GM12873 (cell line): ENCODE measurements at regions not wholly inside any gene's neighbourhood (a gene's known extent, or its start where the extent isn't known, plus 50 kb on each side); places are given as distances from the start of the nearest gene placed in this dataset.

Experiments
- TF ChIP-seq, protein P1 (sequence below): IDR thresholded peaks from 2 replicates; pipeline ENCODE4 v1.5.1; 2012; ENCODE audit warnings: low read depth, mild to moderate bottlenecking, moderate library complexity, low read length, control low read depth; ENCODE audit not compliant: insufficient read depth; ENCODE audit errors: missing control alignments

DNA sequence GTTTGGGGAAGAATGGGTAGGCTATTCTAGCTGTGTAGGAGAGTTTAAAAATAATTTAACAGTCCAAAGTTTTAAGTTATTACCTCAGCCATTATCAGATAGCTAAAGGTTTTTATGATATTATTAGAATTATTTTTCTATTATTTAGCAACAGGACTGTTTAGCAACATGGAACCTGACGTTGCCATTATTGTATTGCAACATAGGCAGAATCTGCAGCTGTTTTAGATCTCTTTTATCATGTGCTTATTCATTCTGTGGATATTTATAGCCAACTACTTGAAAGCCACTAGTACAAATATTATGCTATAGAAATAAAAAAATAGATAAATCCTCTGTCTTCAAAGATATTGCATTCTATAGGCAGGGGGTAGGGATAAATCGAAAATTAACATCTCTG, 382.0 kb upstream of the TRAM1L1 start:
- TF ChIP-seq, protein P1, sequence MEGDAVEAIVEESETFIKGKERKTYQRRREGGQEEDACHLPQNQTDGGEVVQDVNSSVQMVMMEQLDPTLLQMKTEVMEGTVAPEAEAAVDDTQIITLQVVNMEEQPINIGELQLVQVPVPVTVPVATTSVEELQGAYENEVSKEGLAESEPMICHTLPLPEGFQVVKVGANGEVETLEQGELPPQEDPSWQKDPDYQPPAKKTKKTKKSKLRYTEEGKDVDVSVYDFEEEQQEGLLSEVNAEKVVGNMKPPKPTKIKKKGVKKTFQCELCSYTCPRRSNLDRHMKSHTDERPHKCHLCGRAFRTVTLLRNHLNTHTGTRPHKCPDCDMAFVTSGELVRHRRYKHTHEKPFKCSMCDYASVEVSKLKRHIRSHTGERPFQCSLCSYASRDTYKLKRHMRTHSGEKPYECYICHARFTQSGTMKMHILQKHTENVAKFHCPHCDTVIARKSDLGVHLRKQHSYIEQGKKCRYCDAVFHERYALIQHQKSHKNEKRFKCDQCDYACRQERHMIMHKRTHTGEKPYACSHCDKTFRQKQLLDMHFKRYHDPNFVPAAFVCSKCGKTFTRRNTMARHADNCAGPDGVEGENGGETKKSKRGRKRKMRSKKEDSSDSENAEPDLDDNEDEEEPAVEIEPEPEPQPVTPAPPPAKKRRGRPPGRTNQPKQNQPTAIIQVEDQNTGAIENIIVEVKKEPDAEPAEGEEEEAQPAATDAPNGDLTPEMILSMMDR = no peak

DNA sequence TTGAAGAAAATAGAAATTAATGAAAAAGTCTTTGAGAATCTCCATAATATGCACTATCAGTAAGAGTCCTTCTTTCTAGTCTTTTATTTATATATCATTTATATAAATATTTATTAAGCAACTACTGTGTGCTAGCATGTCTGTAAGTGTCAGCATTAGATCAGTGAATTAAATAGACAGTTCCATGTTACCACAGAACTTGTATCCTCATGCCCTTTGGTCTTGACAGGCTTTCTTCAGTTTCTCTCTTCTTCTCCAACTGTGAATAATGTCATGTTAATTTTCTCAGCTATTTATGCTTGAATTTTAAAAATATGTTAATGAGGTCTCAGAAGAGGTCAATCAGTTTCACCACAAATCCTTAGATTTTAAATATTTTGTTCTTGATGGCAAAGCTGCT, 389.6 kb upstream of the TRAM1L1 start:
- TF ChIP-seq, protein P1 = no peak

DNA sequence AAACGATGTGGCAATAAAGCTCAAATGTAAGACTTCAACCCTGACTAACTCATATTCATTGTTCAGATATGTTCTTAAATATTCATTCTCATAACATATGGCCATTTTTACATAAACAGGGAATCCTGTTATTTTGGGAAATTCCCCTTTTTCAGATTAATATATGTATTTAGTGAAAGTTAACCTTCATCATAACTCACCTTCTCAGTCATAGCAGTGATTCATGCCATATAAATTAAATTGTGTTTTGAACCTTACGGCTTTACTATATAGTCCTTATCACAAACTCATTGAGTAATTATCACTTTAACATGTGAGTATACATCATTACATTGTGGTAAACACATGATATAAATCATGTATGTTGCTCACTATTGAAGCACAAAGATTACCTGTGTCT, 392.5 kb upstream of the TRAM1L1 start:
- TF ChIP-seq, protein P1 = no peak

DNA sequence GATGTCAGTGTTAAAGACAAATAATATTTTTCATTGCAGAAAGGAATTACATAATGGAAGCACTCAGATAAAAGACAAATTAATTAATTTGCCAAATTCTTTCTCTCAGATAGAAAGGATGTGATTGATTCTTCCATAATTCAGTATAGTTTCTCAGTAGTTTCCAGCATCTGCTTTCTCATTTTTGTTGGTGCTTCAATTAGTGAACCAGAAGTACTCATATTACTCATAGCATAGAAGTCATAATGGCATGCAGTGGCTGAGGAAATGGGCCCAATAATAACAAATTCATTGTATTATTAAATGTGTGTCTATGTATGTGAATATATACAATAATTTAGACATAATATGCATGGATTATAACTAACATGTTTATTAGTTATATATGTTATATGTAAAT, 393.3 kb upstream of the TRAM1L1 start:
- TF ChIP-seq, protein P1 = no peak

DNA sequence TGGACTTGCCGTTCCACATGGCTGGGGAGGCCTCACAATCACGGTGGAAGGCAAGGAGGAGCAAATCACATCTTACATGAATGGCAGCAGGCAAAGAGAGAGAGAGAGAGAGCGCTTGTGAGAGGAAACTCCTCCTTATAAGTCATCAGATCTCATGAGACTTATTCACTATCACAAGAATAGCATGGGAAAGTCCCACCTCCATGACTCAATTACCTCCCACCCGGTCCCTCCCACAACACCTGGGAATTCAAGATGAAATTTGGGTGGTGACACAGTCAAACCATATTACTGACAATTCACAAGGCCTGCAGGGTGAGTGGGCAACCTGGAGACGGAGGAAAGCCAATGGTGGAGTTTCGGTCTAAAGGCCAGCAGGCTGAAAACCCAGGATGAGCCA, 394.3 kb upstream of the TRAM1L1 start:
- TF ChIP-seq, protein P1 = no peak

DNA sequence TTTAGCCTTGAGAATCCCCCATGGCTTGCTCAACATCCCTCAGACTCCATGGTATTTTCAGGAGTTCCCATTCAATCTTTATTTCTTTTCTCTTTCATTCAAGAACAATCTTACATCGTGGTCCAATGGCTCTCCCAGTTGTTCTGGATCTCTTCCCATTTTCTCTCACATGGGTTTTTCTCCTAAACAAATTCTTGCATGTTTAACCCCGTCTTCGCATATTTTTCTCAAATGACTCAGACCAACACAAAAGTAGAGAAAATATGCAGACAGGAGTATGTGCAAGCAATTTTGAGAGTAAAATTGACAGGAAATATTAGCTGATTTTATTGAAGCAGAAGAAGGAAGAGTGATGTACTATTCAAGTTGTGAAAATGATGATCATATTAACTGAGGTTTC, 396.4 kb upstream of the TRAM1L1 start:
- TF ChIP-seq, protein P1 = no peak

DNA sequence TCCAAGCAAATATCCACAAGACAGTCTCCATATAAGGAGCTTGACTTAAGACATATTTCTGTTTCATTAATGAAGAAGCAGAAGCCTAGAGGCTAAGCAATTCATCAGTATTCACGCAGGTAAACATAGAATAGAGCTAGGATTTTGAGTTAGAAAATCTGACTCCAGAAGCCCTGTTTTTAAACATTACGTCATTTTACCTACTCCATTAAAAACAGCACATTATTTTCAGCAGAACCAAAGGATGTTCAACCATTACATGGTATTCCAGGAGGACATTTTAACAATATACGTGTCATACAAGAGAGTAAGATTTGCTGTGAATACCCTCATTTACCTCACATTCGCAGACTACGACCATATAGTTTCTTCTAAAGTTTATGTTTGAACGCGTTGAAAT, 403.3 kb upstream of the TRAM1L1 start:
- TF ChIP-seq, protein P1 = no peak

DNA sequence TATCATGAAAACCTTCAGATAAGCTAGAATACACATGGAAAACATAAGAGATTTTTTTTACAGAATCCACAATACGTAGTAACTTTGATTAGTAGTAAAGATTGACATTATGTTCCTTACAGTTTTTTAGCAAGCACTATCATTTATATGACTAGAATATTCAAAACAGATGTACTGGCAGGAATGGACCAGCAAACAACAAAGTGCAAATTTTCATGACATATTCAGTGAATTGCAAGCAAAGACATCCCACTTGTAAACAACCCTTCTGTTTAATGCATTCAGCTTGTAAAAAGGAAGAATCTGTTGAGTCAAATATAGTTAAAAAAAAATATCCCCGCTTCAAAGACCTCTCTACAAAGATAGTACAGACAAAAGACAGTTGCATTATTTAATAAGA, 403.7 kb upstream of the TRAM1L1 start:
- TF ChIP-seq, protein P1 = no peak
